Lung (tissue), 11 donors: ENCODE measurements at regions not wholly inside any gene's neighbourhood (a gene's known extent, or its start where the extent isn't known, plus 50 kb on each side); places are given as distances from the start of the nearest gene placed in this dataset.
A peak's percentile ranks its signal among the peaks of the same experiment; 100 is the strongest.

Experiments used
- ATAC-seq: fragments of 200-7000 bp; cut with Tn5 transposase; one replicate; pipeline ENCODE4 v1.9.1; 2020; ENCODE audit warnings: moderate number of reproducible peaks; ENCODE audit not compliant: insufficient read depth, low FRiP score
- DNase-seq, 3 donors: peaks; one replicate each; pipeline ENCODE4 v3.0.0-alpha.2; 2013 to 2017
- H3K27ac ChIP-seq, 2 donors: one replicate each; pipeline ENCODE4 v1.5.1; 2013; ENCODE audit warnings: mild to moderate bottlenecking in 2 of 2, moderate library complexity in 2 of 2, control low read depth in 1 of 2, inconsistent platforms in 1 of 2, low read depth in 1 of 2, low read length in 1 of 2
- H3K27me3 ChIP-seq, 3 donors: one replicate each; pipeline ENCODE4 v1.5.1; 2013; ENCODE audit warnings: low read length in 2 of 3; ENCODE audit not compliant: control insufficient read depth in 3 of 3, insufficient read depth in 3 of 3
- H3K36me3 ChIP-seq, 4 donors: one replicate each; pipeline ENCODE4 v1.5.1; 2013; ENCODE audit warnings: low read length in 4 of 4, mild to moderate bottlenecking in 1 of 4, moderate library complexity in 1 of 4; ENCODE audit not compliant: control insufficient read depth in 4 of 4, insufficient read depth in 4 of 4
- H3K4me1 ChIP-seq, 5 donors: one replicate each; pipeline ENCODE4 v1.5.1; 2013; ENCODE audit warnings: low read length in 5 of 5, mild to moderate bottlenecking in 2 of 5, moderate library complexity in 1 of 5; ENCODE audit not compliant: control insufficient read depth in 5 of 5, insufficient read depth in 5 of 5
- H3K4me3 ChIP-seq: one replicate; pipeline ENCODE4 v1.5.1; 2013; ENCODE audit warnings: mild to moderate bottlenecking, control low read depth, moderate library complexity
- H3K9ac ChIP-seq, 2 donors: one replicate each; pipeline ENCODE4 v1.5.1; 2013; ENCODE audit warnings: low read length in 2 of 2, control low read depth in 1 of 2; ENCODE audit not compliant: insufficient read depth in 1 of 2
- H3K9me3 ChIP-seq, 4 donors: one replicate each; pipeline ENCODE4 v1.5.1; 2013; ENCODE audit warnings: low read length in 3 of 4, mild to moderate bottlenecking in 1 of 4, moderate library complexity in 1 of 4; ENCODE audit not compliant: control insufficient read depth in 4 of 4, insufficient read depth in 3 of 4
- WGBS, 2 donors: extraction: QIAGEN DNeasy Blood & Tissue Kit; methylation state at CpG; one replicate each; pipeline ENCODE4 v1.1.7; 2013; 5-methylcytosine and 5-hydroxymethylcytosine counted together
- TF ChIP-seq, protein P1 (sequence below): IDR thresholded peaks from 2 replicates; pipeline ENCODE4 v1.5.1; 2012; ENCODE audit warnings: mild to moderate bottlenecking; ENCODE audit errors: control extremely low read depth, extremely low read depth
- donor health status: control.
- donor health status: control.
- donor health status: Bipolar disorder and iron deficiency.
- donor health status: healthy.
- donor health status: DM: yes; HTN: yes; CAD: no.

DNA sequence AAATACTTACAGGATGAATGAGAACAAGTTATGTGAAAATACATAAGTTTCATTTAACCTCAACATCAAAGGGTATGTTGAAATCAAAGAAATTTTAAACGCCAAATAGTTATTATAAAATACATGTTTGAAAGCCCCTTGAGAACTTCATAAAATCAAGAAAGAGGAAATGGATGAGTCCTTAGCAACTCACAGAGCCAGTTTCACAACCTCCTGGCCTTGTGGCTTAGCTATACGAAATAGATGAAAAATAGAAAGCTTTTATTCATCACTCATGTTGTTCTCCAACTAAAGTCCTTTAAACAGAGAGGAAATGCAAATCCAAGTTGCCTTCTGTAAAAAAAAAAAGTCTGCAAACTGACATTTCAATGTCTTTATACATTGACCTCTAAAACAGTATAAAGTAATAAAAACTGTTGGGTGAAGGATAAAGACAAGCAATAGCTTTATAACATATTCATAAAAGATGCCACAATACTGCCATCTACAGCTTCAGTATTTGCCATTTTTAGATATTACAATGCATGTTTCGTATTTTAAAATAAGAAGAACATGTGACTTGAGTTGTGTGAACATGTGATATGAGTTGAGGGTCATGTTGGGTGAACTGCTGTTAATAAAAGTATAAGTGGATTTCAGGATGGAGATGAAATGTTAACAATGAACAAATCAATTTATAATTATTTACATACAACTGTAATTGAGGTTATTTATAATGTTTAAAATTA, 847.8 kb downstream of the MRPL39 start:
- H3K27ac ChIP-seq: no peak overlapping the region
- ATAC-seq (no peak), DNase-seq (peak in 2 of 3 donors; percentile 9 to 39)
- H3K4me3 ChIP-seq: no peak overlapping the region
- no peaks in the 10 kb centered on the region for H3K4me1 ChIP-seq
- H3K27me3 ChIP-seq: no peaks in the 10 kb centered on the region
- 48 to 49% methylated on average over 3 of the region's 3 CpGs for WGBS, 2 donors
- no peaks in the 10 kb centered on the region for H3K9me3 ChIP-seq
- no peaks in the 10 kb centered on the region for H3K36me3 ChIP-seq
- TF ChIP-seq, protein P1, sequence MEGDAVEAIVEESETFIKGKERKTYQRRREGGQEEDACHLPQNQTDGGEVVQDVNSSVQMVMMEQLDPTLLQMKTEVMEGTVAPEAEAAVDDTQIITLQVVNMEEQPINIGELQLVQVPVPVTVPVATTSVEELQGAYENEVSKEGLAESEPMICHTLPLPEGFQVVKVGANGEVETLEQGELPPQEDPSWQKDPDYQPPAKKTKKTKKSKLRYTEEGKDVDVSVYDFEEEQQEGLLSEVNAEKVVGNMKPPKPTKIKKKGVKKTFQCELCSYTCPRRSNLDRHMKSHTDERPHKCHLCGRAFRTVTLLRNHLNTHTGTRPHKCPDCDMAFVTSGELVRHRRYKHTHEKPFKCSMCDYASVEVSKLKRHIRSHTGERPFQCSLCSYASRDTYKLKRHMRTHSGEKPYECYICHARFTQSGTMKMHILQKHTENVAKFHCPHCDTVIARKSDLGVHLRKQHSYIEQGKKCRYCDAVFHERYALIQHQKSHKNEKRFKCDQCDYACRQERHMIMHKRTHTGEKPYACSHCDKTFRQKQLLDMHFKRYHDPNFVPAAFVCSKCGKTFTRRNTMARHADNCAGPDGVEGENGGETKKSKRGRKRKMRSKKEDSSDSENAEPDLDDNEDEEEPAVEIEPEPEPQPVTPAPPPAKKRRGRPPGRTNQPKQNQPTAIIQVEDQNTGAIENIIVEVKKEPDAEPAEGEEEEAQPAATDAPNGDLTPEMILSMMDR: no peak
- H3K9ac ChIP-seq: no peak overlapping the region

DNA sequence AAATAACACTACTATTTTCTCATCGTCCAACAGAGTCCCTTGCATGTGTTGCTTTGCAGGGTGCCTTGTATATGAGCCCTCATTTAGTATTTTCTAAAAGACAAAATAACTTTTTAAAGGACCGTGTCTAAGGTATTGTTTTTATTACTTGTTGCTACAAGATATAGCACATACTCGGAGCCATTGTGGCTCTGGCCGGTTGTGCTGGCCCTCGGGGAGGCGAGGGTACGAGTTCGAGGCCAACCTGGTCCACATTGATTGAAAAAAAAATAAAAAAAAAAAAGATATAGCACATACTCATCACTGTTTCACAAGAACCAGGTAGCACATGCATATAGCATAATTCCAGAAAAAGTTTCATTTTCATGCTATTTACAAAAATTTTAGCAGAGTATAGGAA, 869.2 kb downstream of the MRPL39 start:
- no peak for ATAC-seq
- Histone ChIP-seq H3K9me3 (no peaks in the 10 kb centered on the region), H3K27ac (no peak overlapping the region), H3K36me3 (no peaks in the 10 kb centered on the region), H3K4me1 (peaks cover 0 to 13% (median 2%) of the 10 kb centered on the region in 5 donors), H3K27me3 (no peaks in the 10 kb centered on the region), H3K4me3 (no peak overlapping the region), H3K9ac (no peak overlapping the region)
- DNase-seq: no peak
- TF ChIP-seq, protein P1: no peak
- 88% methylated on average over 8 of the region's 8 CpGs for WGBS, 2 donors

DNA sequence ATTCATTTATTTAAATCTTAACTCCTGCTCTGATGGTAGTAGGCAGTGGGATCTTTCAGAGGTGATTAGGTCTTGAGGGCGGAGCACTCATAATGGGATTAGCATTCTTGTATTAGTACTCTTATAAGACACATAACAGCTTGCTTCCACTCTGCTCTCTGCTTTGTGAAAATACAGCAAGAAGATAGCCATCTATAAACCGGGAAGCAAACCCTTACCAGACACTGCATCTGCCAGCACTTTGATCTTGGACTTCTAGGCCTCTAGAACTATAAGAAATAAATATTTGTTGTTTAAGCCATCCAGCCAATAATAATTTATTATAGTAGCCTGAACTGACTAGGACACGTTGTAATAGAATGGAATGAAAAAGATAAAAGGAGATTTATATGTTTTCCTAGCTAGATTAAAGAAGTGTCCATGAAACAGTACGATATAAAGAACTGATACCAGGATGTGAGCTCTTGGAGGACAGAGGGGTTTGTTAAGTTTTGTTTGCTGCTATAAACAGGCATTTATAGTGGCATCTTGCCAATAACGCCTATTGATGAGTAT, 869.9 kb downstream of the MRPL39 start:
- TF ChIP-seq, protein P1: no peak
- Histone ChIP-seq H3K36me3 (no peaks in the 10 kb centered on the region), H3K27ac (no peak overlapping the region), H3K9me3 (no peaks in the 10 kb centered on the region), H3K4me1 (peaks cover 0 to 13% (median 2%) of the 10 kb centered on the region in 5 donors), H3K9ac (no peak overlapping the region), H3K27me3 (no peaks in the 10 kb centered on the region), H3K4me3 (no peak overlapping the region)
- DNase-seq: peak; percentile 24 to 66 (median 55)
- WGBS, 2 donors: 58 to 70% methylated on average over 5 of the region's 5 CpGs
- ATAC-seq: no peak
